ENCODE measurements at regions not wholly inside any gene's neighbourhood (a gene's known extent, or its start where the extent isn't known, plus 50 kb on each side); places are given as distances from the start of the nearest gene placed in this dataset.

DNA sequence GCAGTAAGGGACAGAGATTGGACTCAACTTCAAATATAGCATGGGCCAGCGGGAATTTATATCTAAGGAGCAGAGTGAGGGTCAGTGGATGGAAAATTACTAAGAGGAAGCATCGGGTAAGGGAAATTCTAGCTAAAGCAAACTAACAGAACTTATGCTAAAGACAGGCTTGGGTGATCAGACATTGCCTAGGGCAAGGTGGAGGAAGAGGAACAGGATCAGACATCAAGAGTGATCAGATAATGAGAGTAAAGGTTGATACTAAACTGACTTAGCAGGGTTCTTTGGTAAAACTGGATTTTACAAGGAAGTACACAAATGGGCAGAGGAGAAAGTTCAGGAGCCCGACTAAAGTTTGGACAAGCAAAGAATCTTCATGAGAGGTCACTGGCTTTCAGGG, 86.3 kb upstream of the TOM1L1 start:
- TF ChIP-seq, protein P1, sequence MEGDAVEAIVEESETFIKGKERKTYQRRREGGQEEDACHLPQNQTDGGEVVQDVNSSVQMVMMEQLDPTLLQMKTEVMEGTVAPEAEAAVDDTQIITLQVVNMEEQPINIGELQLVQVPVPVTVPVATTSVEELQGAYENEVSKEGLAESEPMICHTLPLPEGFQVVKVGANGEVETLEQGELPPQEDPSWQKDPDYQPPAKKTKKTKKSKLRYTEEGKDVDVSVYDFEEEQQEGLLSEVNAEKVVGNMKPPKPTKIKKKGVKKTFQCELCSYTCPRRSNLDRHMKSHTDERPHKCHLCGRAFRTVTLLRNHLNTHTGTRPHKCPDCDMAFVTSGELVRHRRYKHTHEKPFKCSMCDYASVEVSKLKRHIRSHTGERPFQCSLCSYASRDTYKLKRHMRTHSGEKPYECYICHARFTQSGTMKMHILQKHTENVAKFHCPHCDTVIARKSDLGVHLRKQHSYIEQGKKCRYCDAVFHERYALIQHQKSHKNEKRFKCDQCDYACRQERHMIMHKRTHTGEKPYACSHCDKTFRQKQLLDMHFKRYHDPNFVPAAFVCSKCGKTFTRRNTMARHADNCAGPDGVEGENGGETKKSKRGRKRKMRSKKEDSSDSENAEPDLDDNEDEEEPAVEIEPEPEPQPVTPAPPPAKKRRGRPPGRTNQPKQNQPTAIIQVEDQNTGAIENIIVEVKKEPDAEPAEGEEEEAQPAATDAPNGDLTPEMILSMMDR (IDR thresholded peaks at IDR 0.05) = no peak
- no peak for TF ChIP-seq POLR2A (IDR thresholded peaks at IDR 0.05)

Data from heart left ventricle (tissue), 13 donors.